Lower leg skin (tissue), 4 donors: ENCODE measurements at regions not wholly inside any gene's neighbourhood (a gene's known extent, or its start where the extent isn't known, plus 50 kb on each side); places are given as distances from the start of the nearest gene placed in this dataset.

ENCODE experiments used
- DNase-seq, 2 donors: peaks; one replicate each; pipeline ENCODE4 v3.0.0-alpha.2; 2019; ENCODE audit warnings: low spot score in 2 of 2
- H3K4me3 ChIP-seq: fragments of 200-600 bp; sonication (generic); 2 replicates; pipeline ENCODE4 v1.5.1; 2017; ENCODE audit warnings: mild to moderate bottlenecking, low read depth; ENCODE audit not compliant: poor library complexity, severe bottlenecking
- POLR2A ChIP-seq, 2 donors: fragments of 450-650 bp; IDR thresholded peaks; one replicate each; pipeline ENCODE4 v1.6.1; 2016 to 2017; ENCODE audit warnings: antibody characterized with exemption in 2 of 2, mild to moderate bottlenecking in 1 of 2, moderate library complexity in 1 of 2
- WGBS, 2 donors: methylation state at CpG; one replicate each; pipeline ENCODE4 v1.1.5; 2018; 5-methylcytosine and 5-hydroxymethylcytosine counted together
- intact Hi-C: fragments of 100-400 bp; cut with DNase I; formaldehyde crosslinking; loops from one replicate; pipeline ENCODE4 v1.15.0; 2023; ENCODE audit warnings: low total_unique reads
- TF ChIP-seq, protein P1 (sequence below), 3 donors: fragments of 450-650 bp; IDR thresholded peaks; one replicate each; pipeline ENCODE4 v1.5.1; 2016; ENCODE audit warnings: antibody characterized with exemption in 3 of 3, mild to moderate bottlenecking in 3 of 3, moderate library complexity in 2 of 3

GRCh38 chr10:3412071-3412582 lies 239.5 kb upstream of the PITRM1 start:
- intact Hi-C loops = no loop called here
- TF ChIP-seq, protein P1, sequence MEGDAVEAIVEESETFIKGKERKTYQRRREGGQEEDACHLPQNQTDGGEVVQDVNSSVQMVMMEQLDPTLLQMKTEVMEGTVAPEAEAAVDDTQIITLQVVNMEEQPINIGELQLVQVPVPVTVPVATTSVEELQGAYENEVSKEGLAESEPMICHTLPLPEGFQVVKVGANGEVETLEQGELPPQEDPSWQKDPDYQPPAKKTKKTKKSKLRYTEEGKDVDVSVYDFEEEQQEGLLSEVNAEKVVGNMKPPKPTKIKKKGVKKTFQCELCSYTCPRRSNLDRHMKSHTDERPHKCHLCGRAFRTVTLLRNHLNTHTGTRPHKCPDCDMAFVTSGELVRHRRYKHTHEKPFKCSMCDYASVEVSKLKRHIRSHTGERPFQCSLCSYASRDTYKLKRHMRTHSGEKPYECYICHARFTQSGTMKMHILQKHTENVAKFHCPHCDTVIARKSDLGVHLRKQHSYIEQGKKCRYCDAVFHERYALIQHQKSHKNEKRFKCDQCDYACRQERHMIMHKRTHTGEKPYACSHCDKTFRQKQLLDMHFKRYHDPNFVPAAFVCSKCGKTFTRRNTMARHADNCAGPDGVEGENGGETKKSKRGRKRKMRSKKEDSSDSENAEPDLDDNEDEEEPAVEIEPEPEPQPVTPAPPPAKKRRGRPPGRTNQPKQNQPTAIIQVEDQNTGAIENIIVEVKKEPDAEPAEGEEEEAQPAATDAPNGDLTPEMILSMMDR (IDR thresholded peaks at IDR 0.05) = no peak
- TF ChIP-seq POLR2A (IDR thresholded peaks at IDR 0.05) = no peak
- peak in 1 of 2 donors; percentile 75 for DNase-seq
- 93 to 98% methylated on average over 5 of the region's 5 CpGs for WGBS, 2 donors
- no peak overlapping the region for H3K4me3 ChIP-seq

GRCh38 chr10:3411044-3411443 lies 238.5 kb upstream of the PITRM1 start:
- WGBS, 2 donors = 78 to 84% methylated on average over 3 of the region's 3 CpGs

GRCh38 chr10:3409928-3410327 lies 237.3 kb upstream of the PITRM1 start:
- 97 to 100% methylated on average over 4 of the region's 4 CpGs for WGBS, 2 donors
- H3K4me3 ChIP-seq = no peak overlapping the region
- intact Hi-C loops = no loop called here
- TF ChIP-seq POLR2A (IDR thresholded peaks at IDR 0.05) = no peak
- TF ChIP-seq, protein P1 (IDR thresholded peaks at IDR 0.05) = no peak
- peak in 1 of 2 donors; percentile 64 for DNase-seq

More at GRCh38 chr10:3411044-3411443, 238.5 kb upstream of the PITRM1 start:
- intact Hi-C loops = no loop called here
- no peak overlapping the region for H3K4me3 ChIP-seq
- TF ChIP-seq, protein P1 (IDR thresholded peaks at IDR 0.05) = no peak
- TF ChIP-seq POLR2A (IDR thresholded peaks at IDR 0.05) = no peak
- no peak for DNase-seq

DNA sequence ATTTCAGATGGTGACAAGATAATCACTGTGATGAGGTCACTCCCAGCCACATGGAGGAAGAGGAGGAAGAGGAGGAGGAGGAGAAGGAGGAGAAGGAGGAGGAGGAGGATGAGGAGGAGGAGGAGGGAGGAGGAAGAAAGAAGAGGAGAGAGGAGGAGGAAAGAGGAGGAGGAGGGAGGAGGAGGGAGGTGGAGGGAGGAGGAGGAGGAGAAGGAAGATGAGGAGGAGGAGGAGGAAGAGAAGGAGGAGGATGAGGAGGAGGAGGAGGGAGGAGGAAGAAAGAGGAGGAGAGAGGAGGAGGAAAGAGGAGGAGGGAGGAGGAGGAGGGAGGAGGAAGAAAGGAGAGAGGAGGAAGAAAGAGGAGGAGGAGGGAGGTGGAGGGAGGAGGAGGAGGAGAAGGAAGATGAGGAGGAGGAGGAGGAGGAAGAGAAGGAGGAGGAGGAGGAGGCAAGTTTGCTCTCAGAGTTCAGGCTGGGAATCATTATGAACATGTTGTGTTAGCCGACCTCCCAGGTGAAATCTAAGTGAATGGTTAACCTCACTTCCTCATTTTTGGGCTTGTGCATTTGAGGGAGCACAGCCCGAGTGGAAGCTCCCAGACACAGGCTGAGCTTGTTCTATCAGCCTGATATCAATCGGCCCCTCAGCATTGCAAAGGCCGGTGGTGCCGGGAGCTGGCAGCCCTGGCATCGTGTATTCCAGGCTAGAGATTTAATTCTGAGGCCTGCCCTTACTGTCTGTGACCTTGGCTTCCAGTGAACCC lies 236.2 kb upstream of the PITRM1 start:
- no peak overlapping the region for H3K4me3 ChIP-seq
- TF ChIP-seq, protein P1 (IDR thresholded peaks at IDR 0.05) = no peak
- TF ChIP-seq POLR2A (IDR thresholded peaks at IDR 0.05) = no peak
- peak in 1 of 2 donors; percentile 64 for DNase-seq
- intact Hi-C loops = no loop called here
- WGBS, 2 donors = 86 to 88% methylated on average over 6 of the region's 6 CpGs

DNA sequence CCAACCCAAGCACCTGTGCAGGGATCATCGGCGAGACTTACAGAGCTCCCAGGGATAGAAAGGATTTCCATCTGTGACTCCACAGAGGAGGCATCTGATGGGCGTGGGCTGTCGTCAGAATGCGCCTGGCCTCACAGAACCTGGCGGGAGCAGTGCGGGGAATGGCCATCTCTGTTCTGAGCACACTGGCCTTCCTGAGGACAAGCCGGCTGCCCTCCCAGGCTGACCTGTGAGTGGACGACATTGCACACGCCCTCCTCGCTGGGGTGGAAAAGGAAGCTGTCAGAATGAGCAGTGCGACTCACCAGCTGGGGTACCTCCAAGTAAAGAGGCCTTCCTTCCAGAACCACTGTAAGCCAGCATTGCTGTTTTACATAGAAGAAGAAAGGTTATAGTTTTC lies 234.6 kb upstream of the PITRM1 start:
- intact Hi-C loops = no loop called here
- 95 to 98% methylated on average over 10 to 12 of the region's 12 CpGs for WGBS, 2 donors
- no peak overlapping the region for H3K4me3 ChIP-seq
- TF ChIP-seq, protein P1 (IDR thresholded peaks at IDR 0.05) = no peak
- TF ChIP-seq POLR2A (IDR thresholded peaks at IDR 0.05) = no peak
- DNase-seq = peak in 1 of 2 donors; percentile 75
